ENCODE measurements at regions not wholly inside any gene's neighbourhood (a gene's known extent, or its start where the extent isn't known, plus 50 kb on each side); places are given as distances from the start of the nearest gene placed in this dataset.

GRCh38 chr4:23194751-23195150, 502.0 kb downstream of the GBA3 start:
- no peak overlapping the region for H3K4me3 Mint-ChIP-seq
- H3K4me1 Mint-ChIP-seq: no peaks in the 10 kb centered on the region
- DNase-seq (no peak), ATAC-seq (no peak)
- peaks cover 0 to 6% (median 0%) of the 10 kb centered on the region in 9 donors for H3K9me3 Mint-ChIP-seq
- H3K27me3 Mint-ChIP-seq: peaks cover 0 to 5% (median 0%) of the 10 kb centered on the region in 5 donors
- no peaks in the 10 kb centered on the region for H3K36me3 Mint-ChIP-seq
- POLR2A ChIA-PET: no interaction called here
- H3K27ac Mint-ChIP-seq: no peak overlapping the region

DNA sequence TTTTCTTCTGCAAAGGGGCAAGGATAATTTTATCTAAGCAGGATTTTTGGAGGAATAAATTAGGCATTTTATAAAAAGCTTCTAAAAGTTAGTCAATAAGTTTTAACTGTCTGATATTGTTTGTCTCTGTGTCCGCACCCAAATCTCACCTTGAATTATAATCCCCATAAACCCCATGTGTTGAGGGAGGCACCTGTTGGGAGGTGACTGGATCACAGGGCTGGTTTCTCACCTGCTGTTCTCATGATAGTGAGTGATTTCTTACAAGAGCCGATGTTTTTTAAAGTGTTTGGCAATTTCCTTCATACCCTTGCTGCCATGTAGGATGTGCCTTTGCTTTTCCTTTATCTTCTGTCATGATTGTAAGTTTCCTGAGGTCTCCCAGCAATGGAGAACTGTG, 481.4 kb downstream of the GBA3 start:
- DNase-seq: no peak
- POLR2A ChIA-PET: no interaction called here

DNA sequence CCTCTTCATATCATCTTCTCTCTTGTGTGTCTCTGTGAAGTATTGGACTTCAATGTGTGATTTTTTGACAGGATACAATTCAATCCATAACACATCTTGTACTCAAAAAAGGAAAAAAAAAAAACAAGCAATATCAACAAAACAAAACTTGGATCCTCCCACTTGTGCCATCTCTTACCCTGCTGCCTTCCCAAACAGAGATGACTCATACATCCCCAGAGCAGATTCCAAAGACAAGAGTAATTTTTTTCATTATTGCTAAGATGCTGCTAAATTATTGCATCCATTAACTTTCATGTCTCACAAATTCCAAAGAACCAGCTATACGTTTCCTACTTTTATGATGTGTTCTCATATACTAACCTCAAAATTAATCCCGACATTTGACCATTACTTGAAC, 479.2 kb downstream of the GBA3 start:
- POLR2A ChIA-PET: no interaction called here
- H3K9me3 Mint-ChIP-seq: peaks cover 0 to 15% (median 5%) of the 10 kb centered on the region in 9 donors
- no peak overlapping the region for H3K27ac Mint-ChIP-seq
- H3K4me1 Mint-ChIP-seq: no peaks in the 10 kb centered on the region
- peaks cover 0 to 4% (median 3%) of the 10 kb centered on the region in 5 donors for H3K27me3 Mint-ChIP-seq
- H3K4me3 Mint-ChIP-seq: no peak overlapping the region
- no peak for DNase-seq
- peaks cover 0 to 3% (median 1%) of the 10 kb centered on the region in 3 donors for H3K36me3 Mint-ChIP-seq
- no peak for ATAC-seq

More for the DNA sequence above, 481.4 kb downstream of the GBA3 start:
- peaks cover 0 to 6% (median 4%) of the 10 kb centered on the region in 3 donors for H3K36me3 Mint-ChIP-seq
- peaks cover 1 to 15% (median 6%) of the 10 kb centered on the region in 5 donors for H3K27me3 Mint-ChIP-seq
- H3K4me1 Mint-ChIP-seq: no peaks in the 10 kb centered on the region
- H3K4me3 Mint-ChIP-seq: no peak overlapping the region
- no peak for ATAC-seq
- no peak overlapping the region for H3K27ac Mint-ChIP-seq
- H3K9me3 Mint-ChIP-seq: peaks cover 0 to 25% (median 9%) of the 10 kb centered on the region in 9 donors

DNA sequence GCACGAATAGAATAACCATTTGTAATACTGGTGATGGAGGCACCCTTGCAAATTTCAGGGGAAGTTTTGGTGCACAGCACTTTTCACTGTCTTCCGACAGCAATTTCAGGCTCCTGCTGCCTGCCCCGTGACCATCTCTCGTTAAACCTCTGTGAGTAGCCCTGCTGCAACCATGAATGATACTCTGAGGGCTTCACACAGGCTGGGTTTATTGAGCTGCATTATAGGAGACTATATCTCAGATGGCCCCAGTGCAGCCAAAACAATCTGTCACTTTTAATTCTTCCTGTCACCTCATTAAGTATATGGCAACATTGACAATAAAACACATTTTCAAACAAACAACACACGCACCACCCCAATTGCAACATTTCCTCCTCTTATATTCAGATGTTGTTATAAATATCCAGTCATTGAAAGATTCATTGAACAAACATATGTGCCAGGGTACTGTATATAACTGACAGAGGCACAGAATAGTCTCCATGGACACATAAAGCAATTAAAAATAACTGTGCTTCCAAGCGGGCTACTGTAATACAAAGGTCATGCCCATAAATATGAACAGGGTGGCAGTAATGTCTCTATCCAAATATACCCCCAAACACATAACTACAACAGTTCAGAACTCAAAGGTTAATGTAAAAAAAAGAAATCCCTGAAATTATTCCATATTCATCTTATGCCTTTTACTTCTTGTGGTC, 477.0 kb downstream of the GBA3 start:
- no peak overlapping the region for H3K27ac Mint-ChIP-seq
- peaks cover 0 to 12% (median 0%) of the 10 kb centered on the region in 9 donors for H3K9me3 Mint-ChIP-seq
- ATAC-seq (no peak), DNase-seq (no peak)
- H3K36me3 Mint-ChIP-seq: no peaks in the 10 kb centered on the region
- H3K27me3 Mint-ChIP-seq: peaks cover 0 to 1% (median 0%) of the 10 kb centered on the region in 5 donors
- POLR2A ChIA-PET: no interaction called here
- no peaks in the 10 kb centered on the region for H3K4me1 Mint-ChIP-seq
- H3K4me3 Mint-ChIP-seq: no peak overlapping the region

DNA sequence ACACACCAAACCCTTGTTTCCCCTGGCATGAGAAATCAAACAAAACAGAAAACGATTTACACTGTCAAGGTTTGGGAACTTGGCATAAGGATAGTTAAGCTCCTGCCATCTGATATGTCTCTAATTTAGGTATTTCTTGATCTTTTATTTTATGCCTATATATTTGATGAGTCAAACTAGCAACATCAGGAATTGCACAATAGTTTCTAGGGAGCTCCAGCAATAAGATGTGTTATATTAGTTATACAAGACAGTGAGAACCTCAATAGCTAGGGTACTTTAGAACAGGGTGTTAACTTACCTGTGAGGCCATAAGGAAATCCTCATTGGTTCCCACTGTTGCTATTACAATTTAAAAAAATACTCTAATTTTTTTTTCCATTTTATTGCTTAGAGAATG, 474.2 kb downstream of the GBA3 start:
- peaks cover 0 to 13% (median 2%) of the 10 kb centered on the region in 9 donors for H3K9me3 Mint-ChIP-seq
- POLR2A ChIA-PET: no interaction called here

DNA sequence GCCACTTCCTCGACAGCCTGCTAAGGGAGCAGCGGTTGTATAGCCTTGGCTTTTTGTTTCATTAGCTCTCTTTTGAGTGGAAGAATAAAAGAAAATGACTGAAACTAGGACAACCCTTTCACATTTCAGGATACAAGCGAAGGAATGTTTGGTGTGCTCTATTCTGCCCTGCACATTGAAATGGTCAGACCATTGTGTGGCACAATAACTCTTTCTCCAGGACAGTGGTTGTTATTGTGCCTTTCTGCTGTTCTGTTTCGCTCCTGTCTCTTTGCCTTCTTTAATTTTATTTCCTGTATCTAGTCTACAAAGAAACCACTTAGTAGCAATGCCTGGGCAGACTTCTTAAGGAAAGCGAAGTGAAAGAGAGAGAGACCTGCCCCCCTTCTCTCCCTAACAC, 473.7 kb downstream of the GBA3 start:
- DNase-seq: no peak
- Mint-ChIP-seq H3K4me3 (no peak overlapping the region), H3K36me3 (no peaks in the 10 kb centered on the region), H3K9me3 (peaks cover 0 to 12% (median 0%) of the 10 kb centered on the region in 9 donors), H3K4me1 (no peaks in the 10 kb centered on the region), H3K27me3 (peaks cover 0 to 9% (median 0%) of the 10 kb centered on the region in 5 donors), H3K27ac (no peak overlapping the region)
- POLR2A ChIA-PET: no interaction called here
- ATAC-seq: no peak

More for the DNA sequence above, 474.2 kb downstream of the GBA3 start:
- no peak for DNase-seq
- H3K4me1 Mint-ChIP-seq: no peaks in the 10 kb centered on the region
- peaks cover 0 to 9% (median 0%) of the 10 kb centered on the region in 5 donors for H3K27me3 Mint-ChIP-seq
- no peak for ATAC-seq
- no peak overlapping the region for H3K4me3 Mint-ChIP-seq
- H3K36me3 Mint-ChIP-seq: no peaks in the 10 kb centered on the region
- no peak overlapping the region for H3K27ac Mint-ChIP-seq

DNA sequence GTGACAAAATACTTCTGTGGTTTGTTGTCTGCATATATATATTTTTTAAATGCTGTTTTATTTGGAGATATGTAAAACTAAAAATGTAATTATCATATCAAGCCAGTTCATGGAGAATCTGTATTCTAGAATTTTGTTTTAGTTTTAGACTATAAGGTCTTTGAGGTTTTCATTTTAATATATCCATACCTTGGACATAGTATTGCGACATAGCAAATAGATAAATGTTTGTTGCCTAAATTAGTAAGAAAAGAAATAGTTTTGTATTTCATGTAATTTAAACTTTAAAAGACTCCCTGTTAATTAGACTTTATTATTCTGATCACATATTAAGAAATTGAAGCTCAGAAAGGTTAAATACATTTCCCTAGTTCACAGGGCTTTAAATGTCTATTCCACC, 472.9 kb downstream of the GBA3 start:
- H3K4me1 Mint-ChIP-seq: no peaks in the 10 kb centered on the region
- peaks cover 0 to 9% (median 0%) of the 10 kb centered on the region in 5 donors for H3K27me3 Mint-ChIP-seq
- no peak overlapping the region for H3K27ac Mint-ChIP-seq
- peaks cover 0 to 12% (median 0%) of the 10 kb centered on the region in 9 donors for H3K9me3 Mint-ChIP-seq
- H3K36me3 Mint-ChIP-seq: no peaks in the 10 kb centered on the region
- no peak overlapping the region for H3K4me3 Mint-ChIP-seq
- DNase-seq (no peak), ATAC-seq (no peak)
- POLR2A ChIA-PET: no interaction called here

- H3K36me3 Mint-ChIP-seq: no peaks in the 10 kb centered on the region
- peaks cover 0 to 9% (median 0%) of the 10 kb centered on the region in 5 donors for H3K27me3 Mint-ChIP-seq
- no peak overlapping the region for H3K4me3 Mint-ChIP-seq
- no peak overlapping the region for H3K27ac Mint-ChIP-seq
- POLR2A ChIA-PET: no interaction called here
- peaks cover 0 to 12% (median 0%) of the 10 kb centered on the region in 9 donors for H3K9me3 Mint-ChIP-seq
- H3K4me1 Mint-ChIP-seq: no peaks in the 10 kb centered on the region
- no peak for DNase-seq
- no peak for ATAC-seq
Observed at GRCh38 chr4:23163647-23164436, 471.1 kb downstream of the GBA3 start.

DNA sequence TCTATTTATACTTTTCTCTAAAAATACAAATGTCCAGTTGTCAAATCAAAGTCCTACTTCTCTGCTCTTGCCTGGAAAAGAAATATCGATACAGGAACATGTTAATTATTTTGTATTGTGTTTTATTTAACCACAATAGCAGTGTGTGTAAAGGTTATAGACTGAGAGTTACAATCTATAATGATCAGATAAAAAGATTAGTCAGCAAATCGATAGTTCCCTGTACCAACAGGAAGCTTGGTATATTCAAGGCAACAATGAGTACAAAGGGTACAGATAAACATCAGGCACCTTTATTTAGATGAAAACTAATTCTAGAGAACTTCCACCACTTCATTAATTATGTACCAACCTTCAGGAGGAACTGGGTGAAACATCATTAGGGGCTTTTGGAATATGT, 469.5 kb downstream of the GBA3 start:
- H3K27ac Mint-ChIP-seq: no peak overlapping the region
- H3K4me1 Mint-ChIP-seq: no peaks in the 10 kb centered on the region
- peaks cover 0 to 12% (median 0%) of the 10 kb centered on the region in 9 donors for H3K9me3 Mint-ChIP-seq
- ATAC-seq (no peak), DNase-seq (no peak)
- no peaks in the 10 kb centered on the region for H3K36me3 Mint-ChIP-seq
- H3K4me3 Mint-ChIP-seq: no peak overlapping the region
- H3K27me3 Mint-ChIP-seq: peaks cover 0 to 12% (median 0%) of the 10 kb centered on the region in 5 donors
- POLR2A ChIA-PET: no interaction called here

DNA sequence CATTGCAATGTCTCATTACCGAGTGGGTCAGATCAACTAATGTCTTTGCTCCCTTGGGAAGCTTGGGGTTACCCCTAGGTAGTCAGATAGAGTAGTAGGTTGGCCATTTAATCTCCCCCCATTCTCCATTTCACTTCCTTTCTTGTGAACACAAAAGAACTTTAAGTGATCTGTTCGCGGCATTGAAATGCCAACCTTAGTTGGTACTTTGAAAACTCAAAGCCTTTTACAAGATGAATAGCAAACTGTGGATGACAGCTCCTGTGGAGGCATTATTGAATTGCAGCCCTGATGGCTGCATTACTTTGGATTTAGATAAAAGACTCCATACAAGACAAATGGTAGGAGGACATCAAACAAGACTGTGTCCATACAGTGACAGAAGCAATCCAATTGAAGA, 469.1 kb downstream of the GBA3 start:
- H3K27ac Mint-ChIP-seq: no peak overlapping the region
- H3K4me3 Mint-ChIP-seq: no peak overlapping the region
- ATAC-seq: no peak
- H3K9me3 Mint-ChIP-seq: peaks cover 0 to 12% (median 0%) of the 10 kb centered on the region in 9 donors
- DNase-seq: no peak
- no peaks in the 10 kb centered on the region for H3K36me3 Mint-ChIP-seq
- peaks cover 0 to 12% (median 0%) of the 10 kb centered on the region in 5 donors for H3K27me3 Mint-ChIP-seq
- H3K4me1 Mint-ChIP-seq: no peaks in the 10 kb centered on the region
- POLR2A ChIA-PET: no interaction called here

GRCh38 chr4:23153076-23153475, 460.3 kb downstream of the GBA3 start:
- Mint-ChIP-seq H3K27ac (no peak overlapping the region), H3K4me3 (no peak overlapping the region), H3K4me1 (no peaks in the 10 kb centered on the region), H3K9me3 (peaks cover 0 to 5% (median 0%) of the 10 kb centered on the region in 9 donors), H3K36me3 (no peaks in the 10 kb centered on the region), H3K27me3 (peaks cover 0 to 2% (median 0%) of the 10 kb centered on the region in 5 donors)
- POLR2A ChIA-PET: no interaction called here
- no peak for DNase-seq
- no peak for ATAC-seq

DNA sequence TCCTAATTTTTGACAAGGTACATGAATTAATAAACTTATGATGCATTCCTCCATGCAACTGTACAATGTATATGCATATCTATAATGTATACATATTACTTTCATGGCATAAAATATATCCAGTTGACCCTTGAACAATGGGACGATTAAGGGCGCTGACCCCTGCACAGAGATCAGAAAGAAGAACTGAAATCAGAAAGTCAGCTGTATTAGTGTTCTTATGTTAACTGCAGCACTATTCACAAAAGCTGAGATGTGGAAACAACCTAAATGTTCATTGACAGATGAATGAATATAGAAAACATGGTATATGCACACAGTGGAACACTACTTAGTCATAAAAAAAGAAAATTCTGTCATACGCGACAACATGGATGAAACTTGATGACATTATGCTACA, 457.1 kb downstream of the GBA3 start:
- no peak overlapping the region for H3K4me3 Mint-ChIP-seq
- peaks cover 0 to 2% (median 0%) of the 10 kb centered on the region in 9 donors for H3K9me3 Mint-ChIP-seq
- H3K27ac Mint-ChIP-seq: no peak overlapping the region
- no peaks in the 10 kb centered on the region for H3K4me1 Mint-ChIP-seq
- no peak for DNase-seq
- POLR2A ChIA-PET: no interaction called here
- ATAC-seq: no peak
- H3K36me3 Mint-ChIP-seq: no peaks in the 10 kb centered on the region
- H3K27me3 Mint-ChIP-seq: peaks cover 0 to 4% (median 1%) of the 10 kb centered on the region in 5 donors

GRCh38 chr4:23144707-23145106, 452.0 kb downstream of the GBA3 start:
- no peaks in the 10 kb centered on the region for H3K36me3 Mint-ChIP-seq
- no peaks in the 10 kb centered on the region for H3K4me1 Mint-ChIP-seq
- ATAC-seq (no peak), DNase-seq (no peak)
- no peak overlapping the region for H3K4me3 Mint-ChIP-seq
- peaks cover 0 to 2% (median 0%) of the 10 kb centered on the region in 9 donors for H3K9me3 Mint-ChIP-seq
- POLR2A ChIA-PET: no interaction called here
- no peak overlapping the region for H3K27ac Mint-ChIP-seq
- H3K27me3 Mint-ChIP-seq: peaks cover 0 to 4% (median 0%) of the 10 kb centered on the region in 5 donors

Measured in naive thymus-derived CD8-positive, alpha-beta T cell (primary cell).